Activated T-helper 2 cell treated with anti-CD3 and anti-CD28 coated beads, Interferon-gamma antibody, Interleukin-2, Interleukin-4, amounts not matched to agents 10 μg/mL and 5 μg/mL and 100 μg/mL, durations not matched to agents 14 hours and 24 hours and 36 hours (primary cell): ENCODE measurements at regions not wholly inside any gene's neighbourhood (a gene's known extent, or its start where the extent isn't known, plus 50 kb on each side); places are given as distances from the start of the nearest gene placed in this dataset.

ENCODE experiments used
- DNase-seq: peaks from one replicate; pipeline ENCODE4 v3.0.0; 2021; ENCODE audit warnings: low spot score
- H3K27ac Mint-ChIP-seq: one replicate; pipeline ENCODE4 v1.8.0; 2021; ENCODE audit warnings: mixed read lengths
- H3K27me3 Mint-ChIP-seq: one replicate; pipeline ENCODE4 v1.8.0; 2021; ENCODE audit warnings: low read depth, mixed read lengths
- H3K36me3 Mint-ChIP-seq: one replicate; pipeline ENCODE4 v1.8.0; 2021; ENCODE audit warnings: low read depth, mixed read lengths
- H3K4me1 Mint-ChIP-seq: one replicate; pipeline ENCODE4 v1.8.0; 2021; ENCODE audit warnings: low read depth, mixed read lengths
- H3K4me3 Mint-ChIP-seq: one replicate; pipeline ENCODE4 v1.8.0; 2021; ENCODE audit warnings: low read depth, mild to moderate bottlenecking, moderate library complexity, mixed read lengths
- H3K9me3 Mint-ChIP-seq: one replicate; pipeline ENCODE4 v1.8.0; 2021; ENCODE audit warnings: mixed read lengths
- intact Hi-C: fragments of 100-400 bp; cut with micrococcal nuclease; formaldehyde crosslinking; loops from one replicate; pipeline ENCODE4 v1.15.1; 2023

DNA sequence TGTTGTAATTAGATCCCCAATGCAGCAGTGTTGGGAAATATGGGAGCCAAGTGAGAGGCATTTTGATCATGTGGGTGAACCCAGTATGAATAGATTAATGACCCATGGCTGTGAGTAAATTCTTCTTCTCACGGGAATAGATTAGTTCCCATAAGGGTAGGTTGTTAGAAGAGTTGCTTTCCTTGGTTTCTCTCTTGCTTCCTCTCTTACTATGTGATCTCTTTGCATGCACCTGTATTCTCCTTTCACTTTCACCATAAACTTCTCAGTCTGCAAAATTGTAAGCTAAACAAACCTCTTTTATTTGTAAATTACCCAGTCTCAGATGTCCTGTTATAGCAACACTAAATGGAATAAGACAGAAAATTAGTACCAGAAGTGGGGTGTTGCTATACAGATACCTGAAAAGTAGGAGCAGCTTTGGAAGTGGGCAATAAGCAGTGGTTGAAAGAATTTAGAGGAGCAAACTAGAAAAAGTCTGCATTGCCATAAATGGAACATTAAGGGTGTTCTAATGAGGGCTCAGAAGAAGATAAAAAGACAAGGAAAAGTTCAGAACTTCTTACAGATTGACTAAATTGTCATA, 1090.0 kb upstream of the ARRDC3 start:
- H3K27me3 Mint-ChIP-seq = no peaks in the 10 kb centered on the region
- no peak overlapping the region for H3K27ac Mint-ChIP-seq
- no peaks in the 10 kb centered on the region for H3K4me1 Mint-ChIP-seq
- intact Hi-C loops = no loop called here
- no peaks in the 10 kb centered on the region for H3K36me3 Mint-ChIP-seq
- H3K4me3 Mint-ChIP-seq = no peak overlapping the region
- no peak for DNase-seq
- H3K9me3 Mint-ChIP-seq = peaks cover 9% of the 10 kb centered on the region

DNA sequence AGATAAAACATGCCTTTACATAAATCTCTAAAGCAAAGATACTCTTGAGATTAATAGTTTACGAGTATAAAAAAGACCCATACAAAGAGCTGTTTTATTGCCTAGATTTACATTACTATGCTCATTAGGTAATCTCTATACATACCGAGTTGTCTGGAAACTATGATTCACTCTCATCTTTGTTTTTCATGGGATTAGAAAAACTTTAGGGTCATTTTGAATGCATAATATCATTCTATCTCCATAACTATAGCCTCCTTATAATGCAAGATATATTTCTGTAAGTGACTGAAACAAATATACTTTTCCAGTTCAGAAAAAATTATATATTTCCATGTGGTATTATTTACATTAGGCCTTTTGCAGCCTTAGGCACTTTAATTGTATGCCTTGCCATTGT, 1088.7 kb upstream of the ARRDC3 start:
- Mint-ChIP-seq H3K36me3 (no peaks in the 10 kb centered on the region), H3K27ac (no peak overlapping the region), H3K4me3 (no peak overlapping the region), H3K9me3 (peaks cover 9% of the 10 kb centered on the region), H3K27me3 (no peaks in the 10 kb centered on the region), H3K4me1 (no peaks in the 10 kb centered on the region)
- DNase-seq = no peak
- intact Hi-C loops = no loop called here

DNA sequence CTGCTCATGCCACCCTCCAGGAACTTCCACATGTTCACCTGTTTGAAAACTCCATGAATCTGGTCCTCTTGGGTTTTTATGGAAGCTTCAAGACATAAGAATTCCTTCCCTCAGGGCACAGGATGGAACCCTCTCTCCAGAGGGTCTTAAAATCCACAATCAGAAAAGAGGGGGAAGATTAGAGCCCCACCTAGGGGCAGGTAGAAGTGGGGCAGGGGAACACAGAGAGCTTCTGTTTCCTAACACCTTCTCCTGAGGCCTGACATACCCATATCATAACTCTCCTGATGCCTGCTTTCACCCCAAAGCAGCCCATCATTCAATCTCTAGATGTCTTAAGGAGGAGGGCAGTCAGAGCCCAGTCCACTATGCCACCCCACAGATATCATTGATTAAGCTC, 1087.7 kb upstream of the ARRDC3 start:
- Mint-ChIP-seq H3K9me3 (peaks cover 9% of the 10 kb centered on the region), H3K36me3 (no peaks in the 10 kb centered on the region), H3K27me3 (no peaks in the 10 kb centered on the region), H3K4me1 (no peaks in the 10 kb centered on the region), H3K4me3 (no peak overlapping the region), H3K27ac (no peak overlapping the region)
- DNase-seq = no peak
- intact Hi-C loops = no loop called here

DNA sequence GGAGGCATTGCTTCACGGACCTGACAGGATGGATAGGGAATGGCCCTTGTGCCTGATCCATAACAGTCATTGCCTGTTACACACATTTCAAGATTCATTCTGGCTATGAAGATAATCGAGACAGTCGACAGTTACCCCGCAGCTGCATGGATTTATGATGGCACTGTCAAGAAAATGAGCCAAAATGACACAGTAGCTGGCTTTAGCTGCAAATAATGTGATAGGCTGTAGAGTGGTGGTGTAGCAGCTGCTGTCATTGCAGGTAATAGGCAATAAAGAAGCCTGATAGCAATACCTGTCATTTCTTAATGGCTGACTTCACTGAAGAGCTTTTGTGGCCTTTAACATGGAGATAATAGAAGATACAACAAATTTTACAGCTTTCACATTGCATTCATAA, 1085.2 kb upstream of the ARRDC3 start:
- no peaks in the 10 kb centered on the region for H3K4me1 Mint-ChIP-seq
- no peaks in the 10 kb centered on the region for H3K27me3 Mint-ChIP-seq
- intact Hi-C loops = no loop called here
- DNase-seq = no peak
- H3K9me3 Mint-ChIP-seq = peaks cover 4% of the 10 kb centered on the region
- no peak overlapping the region for H3K27ac Mint-ChIP-seq
- H3K36me3 Mint-ChIP-seq = no peaks in the 10 kb centered on the region
- no peak overlapping the region for H3K4me3 Mint-ChIP-seq

DNA sequence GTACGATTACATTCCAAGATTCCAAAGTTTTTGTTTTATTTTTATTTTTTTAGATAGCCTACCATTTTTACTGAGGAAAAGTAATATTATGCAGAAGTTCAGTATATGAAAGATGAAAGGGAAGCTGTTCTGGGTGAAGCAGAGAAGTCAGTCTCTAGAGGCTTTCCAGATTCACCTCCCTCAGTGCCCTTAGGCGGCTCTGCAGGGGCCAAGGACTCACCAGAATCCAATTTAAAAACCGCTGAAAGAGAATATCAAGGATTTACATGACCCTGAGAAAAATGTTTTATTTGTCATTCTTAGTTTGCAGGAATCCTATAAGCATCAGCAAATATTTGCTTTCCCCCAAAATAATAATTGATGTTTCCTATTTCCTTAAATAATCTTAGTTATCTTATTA, 1084.6 kb upstream of the ARRDC3 start:
- DNase-seq = no peak
- H3K27me3 Mint-ChIP-seq = no peaks in the 10 kb centered on the region
- no peak overlapping the region for H3K4me3 Mint-ChIP-seq
- no peak overlapping the region for H3K27ac Mint-ChIP-seq
- H3K9me3 Mint-ChIP-seq = no peaks in the 10 kb centered on the region
- no peaks in the 10 kb centered on the region for H3K36me3 Mint-ChIP-seq
- no peaks in the 10 kb centered on the region for H3K4me1 Mint-ChIP-seq
- intact Hi-C loops = no loop called here

DNA sequence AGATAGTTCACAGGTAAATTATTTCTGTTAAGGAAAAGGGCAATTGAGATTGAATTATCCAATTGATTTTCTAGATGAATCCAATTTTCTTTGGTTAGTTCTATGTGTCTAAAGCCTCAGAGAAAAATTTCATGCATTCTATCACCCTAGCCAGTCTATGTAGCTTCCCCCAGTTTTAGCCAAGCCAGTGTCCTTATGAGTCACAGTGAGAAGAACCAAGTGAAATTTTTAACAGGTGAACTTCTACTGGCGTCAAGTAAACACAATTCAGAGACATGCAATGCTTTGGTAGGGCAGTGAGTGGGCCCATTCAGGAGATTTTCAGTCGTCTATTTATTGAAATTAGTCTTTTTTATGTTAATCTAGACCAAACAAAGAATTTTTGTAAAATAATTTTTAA, 1077.4 kb upstream of the ARRDC3 start:
- DNase-seq = no peak
- Mint-ChIP-seq H3K4me3 (no peak overlapping the region), H3K36me3 (no peaks in the 10 kb centered on the region), H3K4me1 (no peaks in the 10 kb centered on the region), H3K27me3 (no peaks in the 10 kb centered on the region), H3K9me3 (no peaks in the 10 kb centered on the region), H3K27ac (no peak overlapping the region)
- intact Hi-C loops = no loop called here

DNA sequence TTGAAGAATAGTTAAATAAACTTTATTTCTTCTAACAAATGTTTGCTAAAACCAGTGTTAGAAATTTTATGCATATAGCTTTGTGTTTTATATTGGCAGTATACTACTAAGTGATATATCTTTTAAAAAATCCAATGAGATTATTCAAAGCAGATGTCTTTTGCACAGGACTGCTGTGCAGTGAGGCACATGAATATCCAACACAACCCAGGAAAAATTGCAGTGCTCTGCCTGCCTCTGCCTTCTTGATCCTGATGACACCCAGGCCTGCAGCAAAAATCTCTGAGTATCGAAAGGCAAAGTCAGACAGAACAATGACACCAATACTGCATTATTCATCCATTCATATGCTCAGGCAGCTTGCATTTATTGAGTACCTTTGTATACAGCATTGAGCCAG, 1076.5 kb upstream of the ARRDC3 start:
- DNase-seq = no peak
- H3K27ac Mint-ChIP-seq = no peak overlapping the region
- no peaks in the 10 kb centered on the region for H3K9me3 Mint-ChIP-seq
- intact Hi-C loops = no loop called here
- H3K4me1 Mint-ChIP-seq = no peaks in the 10 kb centered on the region
- H3K27me3 Mint-ChIP-seq = no peaks in the 10 kb centered on the region
- no peaks in the 10 kb centered on the region for H3K36me3 Mint-ChIP-seq
- no peak overlapping the region for H3K4me3 Mint-ChIP-seq

DNA sequence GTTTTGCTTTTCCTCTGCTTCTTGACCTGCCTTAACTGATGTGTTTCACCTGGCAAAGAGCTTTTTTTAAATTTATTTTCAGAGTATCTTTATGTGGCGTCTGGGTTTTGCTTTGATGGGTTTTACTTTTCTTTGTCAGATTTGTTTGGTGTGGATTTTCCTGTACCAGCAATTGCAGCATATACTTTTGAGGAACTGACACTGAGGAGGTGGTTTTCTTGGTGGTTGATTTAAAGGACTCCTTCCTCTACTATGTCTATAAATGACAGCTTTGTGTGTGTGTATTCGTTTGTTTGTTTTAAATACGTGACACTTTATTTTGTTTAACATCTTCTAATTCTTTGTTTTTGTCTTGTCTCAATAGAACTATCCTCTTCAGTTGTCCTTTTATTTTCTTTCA, 1071.9 kb upstream of the ARRDC3 start:
- no peaks in the 10 kb centered on the region for H3K36me3 Mint-ChIP-seq
- H3K4me3 Mint-ChIP-seq = no peak overlapping the region
- H3K27me3 Mint-ChIP-seq = no peaks in the 10 kb centered on the region
- intact Hi-C loops = no loop called here
- H3K4me1 Mint-ChIP-seq = no peaks in the 10 kb centered on the region
- DNase-seq = no peak
- no peak overlapping the region for H3K27ac Mint-ChIP-seq
- H3K9me3 Mint-ChIP-seq = no peaks in the 10 kb centered on the region

DNA sequence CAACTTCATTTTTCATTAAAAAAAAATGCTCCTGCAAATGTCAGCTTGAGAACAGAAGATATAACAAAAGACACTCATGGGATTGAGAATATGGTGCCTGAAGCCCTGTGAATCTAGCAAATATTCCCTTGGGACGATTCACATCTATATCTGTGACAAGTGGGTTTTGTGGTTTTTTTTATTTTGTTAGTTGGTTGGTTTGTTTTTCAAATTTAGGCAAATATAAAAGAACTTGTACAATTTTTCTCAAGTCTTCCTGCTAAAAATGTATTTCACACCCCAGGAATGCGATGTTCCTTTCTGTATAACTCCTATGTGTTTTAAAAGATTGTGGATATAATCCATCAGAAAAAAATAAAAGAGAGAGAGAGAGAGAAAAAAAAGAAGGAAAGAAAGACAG, 1061.8 kb upstream of the ARRDC3 start:
- H3K4me1 Mint-ChIP-seq = no peaks in the 10 kb centered on the region
- no peaks in the 10 kb centered on the region for H3K36me3 Mint-ChIP-seq
- H3K27me3 Mint-ChIP-seq = no peaks in the 10 kb centered on the region
- H3K4me3 Mint-ChIP-seq = no peak overlapping the region
- DNase-seq = no peak
- H3K27ac Mint-ChIP-seq = no peak overlapping the region
- intact Hi-C loops = no loop called here
- peaks cover 17% of the 10 kb centered on the region for H3K9me3 Mint-ChIP-seq

DNA sequence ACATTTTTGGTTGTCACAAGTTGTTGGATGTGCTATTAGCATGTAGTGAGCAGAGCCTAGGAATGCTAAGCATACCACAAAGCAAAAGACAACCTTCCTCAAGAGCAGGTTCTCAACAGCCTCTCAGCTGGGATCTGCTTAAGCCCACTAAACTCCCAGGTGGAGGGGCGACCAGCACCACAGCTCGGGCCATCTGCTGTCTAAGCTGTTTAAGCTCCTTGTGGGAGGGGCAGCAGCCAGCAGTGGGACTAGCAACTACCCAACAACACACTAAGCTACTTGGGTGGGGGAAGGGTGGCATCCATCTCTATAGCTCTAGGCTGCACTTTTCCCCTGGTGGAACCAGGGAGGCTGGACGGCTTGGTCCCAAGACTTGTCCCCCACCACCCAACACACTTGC, 1052.7 kb upstream of the ARRDC3 start:
- Mint-ChIP-seq H3K27ac (no peak overlapping the region), H3K4me1 (no peaks in the 10 kb centered on the region), H3K27me3 (no peaks in the 10 kb centered on the region), H3K4me3 (no peak overlapping the region), H3K9me3 (peaks cover 32% of the 10 kb centered on the region), H3K36me3 (no peaks in the 10 kb centered on the region)
- no peak for DNase-seq
- intact Hi-C loops = no loop called here

DNA sequence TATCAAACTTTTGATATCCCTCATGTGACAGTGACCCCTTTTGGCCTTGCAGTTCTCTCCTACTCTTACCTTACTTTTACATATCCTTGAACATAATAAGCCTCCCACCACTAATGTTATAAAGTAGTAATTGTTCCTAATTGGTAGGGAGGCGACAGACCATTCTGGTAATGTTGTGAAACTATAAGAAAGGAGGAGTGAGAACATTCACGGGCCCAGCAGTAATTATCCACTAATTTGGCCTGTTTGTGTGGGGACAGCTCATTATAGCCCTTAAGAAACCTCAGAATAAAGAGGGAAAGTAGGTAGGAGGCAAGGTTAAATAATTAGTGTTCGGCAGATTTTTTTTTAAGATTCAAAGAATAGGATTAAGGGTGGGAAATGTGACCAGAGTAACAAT, 1046.5 kb upstream of the ARRDC3 start:
- H3K27me3 Mint-ChIP-seq = no peaks in the 10 kb centered on the region

DNA sequence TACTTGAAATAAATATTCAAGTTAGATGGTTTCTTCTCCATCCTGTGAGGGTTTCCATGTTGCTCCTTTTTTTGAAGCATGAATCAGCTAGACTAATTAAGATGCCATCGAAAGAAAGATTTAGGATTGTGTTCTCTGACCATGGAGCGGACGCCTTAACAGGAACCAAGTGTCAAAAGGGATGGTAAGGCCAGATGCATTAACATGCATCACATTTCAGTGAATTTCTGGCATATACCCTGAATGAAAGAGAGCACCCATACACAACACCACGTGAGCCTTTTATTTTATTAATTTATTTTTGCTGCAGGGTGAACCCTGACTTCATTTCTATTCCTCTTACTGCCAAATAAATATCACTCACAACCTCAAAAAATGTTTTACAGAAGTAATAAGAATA, 1045.3 kb upstream of the ARRDC3 start:
- no peaks in the 10 kb centered on the region for H3K27me3 Mint-ChIP-seq
- H3K27ac Mint-ChIP-seq = no peak overlapping the region
- no peak overlapping the region for H3K4me3 Mint-ChIP-seq
- no peaks in the 10 kb centered on the region for H3K36me3 Mint-ChIP-seq
- H3K9me3 Mint-ChIP-seq = peaks cover 5% of the 10 kb centered on the region
- DNase-seq = no peak
- intact Hi-C loops = no loop called here
- H3K4me1 Mint-ChIP-seq = no peaks in the 10 kb centered on the region

More for the DNA sequence above, 1046.5 kb upstream of the ARRDC3 start:
- intact Hi-C loops = no loop called here
- no peaks in the 10 kb centered on the region for H3K4me1 Mint-ChIP-seq
- no peak for DNase-seq
- H3K9me3 Mint-ChIP-seq = peaks cover 4% of the 10 kb centered on the region
- no peak overlapping the region for H3K4me3 Mint-ChIP-seq
- no peaks in the 10 kb centered on the region for H3K36me3 Mint-ChIP-seq
- H3K27ac Mint-ChIP-seq = no peak overlapping the region

DNA sequence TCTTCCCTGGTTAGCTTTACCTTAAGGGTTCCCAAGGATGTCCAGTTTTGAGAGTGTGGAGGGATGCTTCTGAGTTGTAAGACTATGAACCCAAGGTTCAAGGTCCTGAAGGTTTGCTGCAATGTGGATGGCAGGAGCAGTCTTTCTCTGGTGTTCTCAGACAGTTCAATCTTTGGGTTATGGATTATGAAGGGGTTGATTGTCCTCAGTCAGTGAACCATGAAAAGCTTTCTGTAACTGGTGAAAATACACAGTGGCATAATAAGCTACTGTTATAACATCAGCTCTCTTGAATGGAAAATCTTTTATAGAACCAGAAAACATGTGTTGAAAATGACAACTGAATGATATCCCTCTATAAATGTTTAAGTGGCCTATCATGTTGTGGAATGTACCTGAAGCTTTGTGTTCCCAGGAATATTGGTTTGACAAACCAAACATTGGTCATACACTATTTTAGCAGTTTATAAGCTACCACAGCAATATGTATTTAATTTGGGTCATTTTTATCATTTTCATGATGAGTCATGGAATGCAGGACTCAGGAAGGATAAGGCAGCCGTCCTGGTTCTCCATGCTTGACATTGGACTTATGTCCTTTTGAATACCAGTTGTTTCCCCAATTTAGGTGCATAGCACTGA, 1041.8 kb upstream of the ARRDC3 start:
- Mint-ChIP-seq H3K36me3 (no peaks in the 10 kb centered on the region), H3K4me3 (no peak overlapping the region), H3K4me1 (no peaks in the 10 kb centered on the region), H3K9me3 (peaks cover 28% of the 10 kb centered on the region), H3K27me3 (no peaks in the 10 kb centered on the region), H3K27ac (no peak overlapping the region)
- intact Hi-C loops = no loop called here
- no peak for DNase-seq

DNA sequence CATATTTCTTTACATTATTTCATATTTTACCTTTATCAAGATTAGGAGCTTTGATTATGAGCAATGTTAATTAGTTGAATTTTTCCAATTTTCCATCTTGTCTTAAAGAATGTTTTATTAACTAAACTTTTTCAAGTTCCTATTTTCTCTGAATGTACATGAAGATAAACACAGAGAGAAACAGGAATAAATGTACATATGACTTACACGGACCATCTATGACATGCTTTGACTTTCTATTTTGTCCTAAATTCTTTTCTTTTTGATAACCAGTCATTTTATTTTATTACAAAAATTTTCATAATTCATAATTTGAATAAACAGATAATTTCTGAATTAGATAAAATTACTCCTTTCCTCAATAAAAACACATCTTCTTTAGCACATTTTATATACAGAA, 1038.8 kb upstream of the ARRDC3 start:
- Mint-ChIP-seq H3K4me1 (no peaks in the 10 kb centered on the region), H3K27me3 (no peaks in the 10 kb centered on the region), H3K36me3 (no peaks in the 10 kb centered on the region)

More for the DNA sequence above, 1038.8 kb upstream of the ARRDC3 start:
- Mint-ChIP-seq H3K27ac (no peak overlapping the region), H3K9me3 (peaks cover 28% of the 10 kb centered on the region), H3K4me3 (no peak overlapping the region)
- DNase-seq = no peak
- intact Hi-C loops = no loop called here
